Activated CD4-positive, alpha-beta T cell treated with anti-CD3 and anti-CD28 coated beads, Interleukin-2, Interleukin-4, amounts not matched to agents 100 ng/mL and 50 ng/mL, durations not matched to agents 16 hours and 8 hours (primary cell): ENCODE measurements at regions not wholly inside any gene's neighbourhood (a gene's known extent, or its start where the extent isn't known, plus 50 kb on each side); places are given as distances from the start of the nearest gene placed in this dataset.

Source experiments
- DNase-seq: peaks from one replicate; pipeline ENCODE4 v3.0.0-alpha.2; 2020; ENCODE audit warnings: low spot score

DNA sequence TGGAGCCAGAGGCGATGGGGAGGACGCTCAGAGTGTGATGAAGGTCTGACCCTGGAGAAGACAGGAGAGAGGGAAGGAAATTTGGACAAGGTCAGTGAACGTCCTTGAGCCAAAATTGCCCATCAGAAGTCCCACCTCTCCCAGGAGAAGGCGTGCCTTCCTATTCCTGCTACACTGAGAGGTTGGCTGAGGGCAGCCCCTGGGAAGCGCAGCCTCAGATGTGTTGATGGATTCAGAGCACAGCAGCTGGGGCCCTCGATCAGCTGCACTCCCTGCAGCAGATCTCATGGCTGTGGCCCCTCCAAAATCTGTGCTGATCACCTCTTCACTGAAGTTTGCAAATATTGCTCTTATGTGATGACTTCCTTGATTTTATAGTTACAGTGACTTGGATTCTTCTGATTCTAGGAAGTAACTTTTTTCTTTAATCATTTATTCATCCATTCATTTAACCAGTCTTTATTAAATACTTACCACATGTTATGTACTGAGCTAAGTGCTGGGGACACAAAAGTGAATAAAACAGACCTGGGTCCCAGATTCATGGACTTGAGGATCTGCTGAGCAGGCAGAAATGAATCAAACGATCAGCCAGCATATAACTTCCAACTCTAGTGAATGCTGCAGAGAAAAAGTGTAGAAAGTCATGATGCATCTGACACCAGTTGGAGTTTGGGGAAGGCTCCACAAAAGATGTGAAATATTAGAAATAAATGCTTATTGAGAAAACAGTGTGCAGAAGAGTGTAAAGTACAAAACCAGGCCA lies 69.6 kb upstream of the ARMC2 start:
- no peak for DNase-seq

DNA sequence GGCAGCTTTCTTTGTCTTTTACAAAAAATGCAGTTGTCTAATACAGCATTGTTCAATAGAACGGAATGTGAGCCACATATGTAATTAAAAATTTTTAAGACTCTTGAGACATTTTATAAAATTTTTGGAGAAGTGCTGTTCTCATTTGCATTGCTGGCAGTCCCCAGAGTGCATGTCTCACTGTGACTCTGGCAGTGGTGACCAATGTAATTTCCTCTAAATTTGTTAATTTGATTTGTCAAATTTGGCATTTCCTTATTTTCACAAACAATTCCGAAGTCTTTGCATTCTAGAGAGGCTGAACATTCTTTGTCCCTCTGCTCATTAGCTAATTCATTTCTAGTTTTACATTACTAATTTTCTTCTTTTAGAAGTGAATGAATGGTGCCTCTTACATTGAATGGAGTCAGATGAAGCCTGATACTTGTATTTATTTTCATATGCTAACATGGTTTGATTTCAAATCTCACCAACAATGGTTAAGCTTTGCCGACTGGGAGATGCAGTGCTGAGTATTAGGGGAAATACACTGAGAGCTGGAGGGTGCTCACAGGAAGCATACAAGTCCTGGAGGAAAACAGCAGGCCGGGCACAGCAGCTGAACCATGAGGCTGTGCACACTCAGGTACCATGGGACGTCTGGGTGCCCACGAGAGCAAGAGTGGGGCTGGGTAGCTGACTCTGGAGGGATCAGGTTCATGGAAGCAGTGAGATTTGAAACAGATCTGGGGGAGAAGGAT lies 68.5 kb upstream of the ARMC2 start:
- DNase-seq: no peak

DNA sequence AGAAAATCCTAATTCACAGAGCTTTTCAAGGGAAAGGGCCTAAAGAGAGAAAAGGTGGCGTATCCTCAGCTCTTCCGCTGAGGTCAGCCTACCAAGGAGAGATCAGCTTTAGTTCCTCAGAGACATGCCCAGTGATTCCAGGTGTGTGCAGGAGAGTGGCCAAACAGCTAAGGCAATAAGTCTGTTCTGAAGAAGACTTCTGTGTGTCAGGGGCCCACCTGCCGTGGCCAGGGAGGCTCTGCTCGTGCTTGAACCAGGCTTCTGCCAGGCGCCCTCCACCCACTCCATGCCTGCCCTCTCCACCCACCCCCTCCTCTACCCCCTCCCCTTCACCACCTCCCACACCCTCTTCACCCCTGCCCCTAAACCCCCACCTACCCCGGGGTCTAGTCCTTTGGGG lies 67.4 kb upstream of the ARMC2 start:
- no peak for DNase-seq

DNA sequence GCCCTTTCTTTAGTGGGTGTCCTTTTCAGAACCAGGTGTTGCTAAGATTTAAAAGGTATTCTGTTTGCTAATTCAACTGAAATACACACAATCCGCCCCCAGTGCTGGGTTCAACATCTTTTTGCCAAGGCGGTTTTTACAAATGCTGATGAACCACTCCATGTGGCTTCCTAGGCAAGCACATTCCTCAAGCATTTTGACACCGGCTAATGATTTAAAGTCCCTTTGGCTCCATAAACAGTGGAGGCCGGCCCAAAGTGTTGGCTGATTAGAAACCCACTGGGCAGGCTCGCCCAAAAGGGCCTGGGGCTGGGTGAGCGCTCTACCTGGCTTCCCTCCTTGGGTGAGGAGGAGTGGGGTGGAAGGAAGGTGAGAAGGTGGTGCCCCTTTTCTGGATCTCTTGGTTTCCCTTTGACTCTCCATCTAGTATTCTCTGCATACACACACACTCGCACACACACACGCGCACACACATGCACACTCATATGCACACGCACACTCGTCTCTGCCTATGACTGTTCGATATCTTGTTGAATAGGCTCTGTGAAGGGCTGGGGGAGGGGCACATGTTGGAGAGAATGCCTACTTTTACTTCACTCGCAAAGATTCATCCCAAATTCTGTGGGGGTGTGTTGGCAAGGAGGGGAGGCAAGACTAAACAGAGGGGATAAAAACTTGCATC lies 66.7 kb upstream of the ARMC2 start:
- DNase-seq: no peak

DNA sequence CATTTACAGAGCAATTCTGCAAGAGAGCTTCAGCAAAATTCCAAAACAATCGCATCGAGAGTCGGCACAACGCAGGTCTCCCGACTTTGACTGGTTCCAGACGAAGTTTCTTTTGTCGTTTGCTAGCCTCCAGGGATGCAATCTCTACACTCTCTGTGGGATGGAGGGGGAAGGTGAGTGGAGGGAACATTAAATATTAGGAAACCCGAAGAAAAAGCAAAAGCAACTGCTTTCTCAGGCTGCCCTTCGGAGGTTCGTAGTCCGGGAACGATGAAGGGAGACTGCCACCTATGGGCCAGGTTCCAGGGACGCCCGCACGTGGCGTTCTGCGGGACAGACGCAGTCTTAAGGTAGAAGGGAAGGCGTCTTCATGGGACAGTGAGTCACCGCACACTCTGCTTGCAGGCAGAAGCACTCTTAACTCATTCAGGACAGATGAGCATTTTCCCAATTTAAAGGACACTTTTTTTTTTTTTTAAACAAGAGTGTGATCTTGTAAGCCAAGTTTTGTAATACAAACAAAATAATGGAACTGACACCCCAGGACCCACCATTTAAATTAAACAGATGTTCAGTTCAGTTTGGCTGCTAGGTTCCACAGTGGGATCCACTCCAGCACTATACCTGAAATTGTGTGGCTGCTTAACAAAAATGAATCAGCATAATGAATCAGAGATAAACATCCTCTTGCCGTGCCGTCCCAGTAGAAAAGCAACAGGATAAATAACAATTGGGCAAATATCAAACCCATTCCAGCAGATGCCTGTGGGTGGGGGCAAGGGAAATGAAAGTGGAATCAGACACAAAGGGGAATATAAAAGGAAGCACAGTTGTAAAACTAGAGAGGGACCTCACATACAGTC lies 65.8 kb upstream of the ARMC2 start:
- peak; percentile 76 for DNase-seq

- no peak for DNase-seq
These were observed 62.6 kb upstream of the ARMC2 start for GRCh38 chr6:108785653-108786052.

DNA sequence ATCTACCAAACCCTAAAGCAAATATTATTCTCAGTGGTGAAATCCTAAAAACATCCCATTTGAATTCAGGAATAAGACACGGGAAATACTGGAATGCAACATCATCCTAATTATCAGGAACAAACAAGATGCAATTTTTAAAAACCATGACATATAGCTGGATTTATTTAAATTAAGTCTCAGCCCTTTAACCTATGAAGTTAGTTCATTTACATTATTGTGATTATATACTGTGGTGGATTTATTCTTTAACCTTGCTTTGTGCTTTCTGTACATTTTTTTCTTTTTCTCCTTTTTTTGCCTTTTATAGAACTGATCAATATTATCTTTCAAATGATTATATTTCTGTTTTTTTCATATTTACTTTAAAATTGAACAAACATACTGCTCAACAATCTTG lies 59.8 kb upstream of the ARMC2 start:
- DNase-seq: no peak

- no peak for DNase-seq
These were observed 58.7 kb upstream of the ARMC2 start for GRCh38 chr6:108789475-108789874.

DNA sequence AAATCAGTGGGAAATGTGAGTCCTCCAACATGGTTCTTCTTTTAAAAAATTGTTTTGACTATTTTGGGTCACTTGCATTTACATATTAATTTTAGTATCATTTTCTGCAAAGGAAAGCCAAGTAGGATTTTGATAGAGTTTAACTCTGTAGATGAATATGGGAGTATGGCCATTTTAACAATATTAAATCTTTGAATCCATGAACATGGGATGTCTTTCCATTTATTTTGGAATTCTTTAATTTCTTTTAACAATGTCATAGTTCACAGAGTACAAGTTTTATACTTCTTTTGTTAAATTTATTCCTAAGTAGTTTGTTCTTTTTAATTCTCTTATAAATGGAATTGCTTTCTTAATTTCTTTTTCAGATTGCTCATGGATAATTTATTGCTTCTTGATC lies 56.5 kb upstream of the ARMC2 start:
- DNase-seq: no peak

GRCh38 chr6:108793516-108794251 lies 54.5 kb upstream of the ARMC2 start:
- no peak for DNase-seq

DNA sequence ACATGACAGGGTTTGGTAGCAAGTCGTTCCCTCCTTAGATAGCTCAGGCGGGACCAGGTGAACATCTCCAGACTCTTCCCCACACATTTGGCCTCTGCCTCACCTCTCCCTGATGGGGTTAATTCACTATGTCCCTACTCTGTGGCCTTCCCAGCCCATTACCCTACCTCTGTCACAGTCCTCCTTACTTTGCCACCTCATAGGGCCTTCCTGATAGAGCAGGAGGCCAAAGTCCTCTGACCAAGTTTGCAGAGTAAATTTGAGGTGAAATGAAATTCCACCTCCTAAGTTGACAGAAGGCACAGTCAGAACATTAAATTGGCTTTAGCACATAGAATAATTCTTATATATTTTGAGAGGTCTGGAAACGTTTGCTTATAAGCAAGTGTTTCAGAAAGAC lies 53.1 kb upstream of the ARMC2 start:
- DNase-seq: no peak

DNA sequence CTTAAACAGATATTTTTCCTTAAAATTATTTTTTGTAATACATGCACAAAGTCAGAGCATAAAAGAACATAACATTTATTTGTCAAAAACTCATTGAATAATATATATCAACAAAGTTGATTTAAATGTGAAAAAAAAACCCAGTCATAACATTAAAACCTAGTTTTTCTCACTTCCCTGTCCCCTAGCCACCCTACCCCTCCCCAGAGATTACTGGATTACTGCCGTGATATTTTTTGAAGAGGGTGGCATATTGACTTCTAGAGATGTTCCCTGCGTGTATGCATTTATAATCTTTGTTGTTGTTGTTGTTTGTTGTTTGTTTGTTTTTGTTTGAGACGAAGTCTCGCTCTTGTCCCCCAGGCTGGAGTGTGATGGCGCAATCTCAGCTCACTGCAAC lies 52.4 kb upstream of the ARMC2 start:
- DNase-seq: no peak

GRCh38 chr6:108796875-108797274 lies 51.3 kb upstream of the ARMC2 start:
- DNase-seq: no peak

DNA sequence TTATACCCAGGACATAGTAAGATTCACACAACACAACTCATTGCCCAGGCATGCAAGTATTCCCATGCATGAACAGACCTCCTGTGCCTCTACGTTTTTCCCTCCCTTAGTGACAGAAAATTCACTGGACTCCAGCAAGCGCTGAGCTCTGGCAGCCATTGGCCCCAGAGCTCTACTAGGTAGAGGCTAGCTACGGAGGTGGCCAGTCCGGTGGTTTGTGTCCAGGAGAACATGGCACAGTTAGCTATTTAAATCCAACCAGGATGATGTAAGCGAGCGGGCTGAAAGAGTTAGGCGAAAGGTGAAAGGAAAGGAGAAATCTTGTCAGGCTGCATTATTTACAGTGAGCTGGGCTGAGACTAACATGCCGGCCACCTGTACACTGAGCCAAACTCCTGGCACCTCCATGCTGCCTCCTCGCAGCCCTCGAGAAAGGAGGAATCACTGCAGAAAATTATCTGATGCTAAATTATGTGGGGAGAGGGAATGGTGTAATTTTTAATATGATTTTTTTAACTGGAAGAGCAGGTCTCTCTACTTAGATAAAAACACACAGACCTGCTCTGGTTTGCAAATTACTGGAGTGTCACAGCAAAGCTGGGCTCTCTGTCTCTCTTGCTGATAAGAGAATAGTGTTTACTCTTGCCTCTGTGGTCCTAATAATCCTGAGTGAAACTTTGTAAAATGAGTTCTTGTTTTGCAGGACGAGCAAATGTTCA lies 50.1 kb upstream of the ARMC2 start:
- no peak for DNase-seq
